ENCODE measurements at regions not wholly inside any gene's neighbourhood (a gene's known extent, or its start where the extent isn't known, plus 50 kb on each side); places are given as distances from the start of the nearest gene placed in this dataset.
"Not testable (repeated sequence)": the region's sequence is repeated elsewhere in the genome, so short reads cannot be mapped to it uniquely, and the experiment has no call there.

DNA sequence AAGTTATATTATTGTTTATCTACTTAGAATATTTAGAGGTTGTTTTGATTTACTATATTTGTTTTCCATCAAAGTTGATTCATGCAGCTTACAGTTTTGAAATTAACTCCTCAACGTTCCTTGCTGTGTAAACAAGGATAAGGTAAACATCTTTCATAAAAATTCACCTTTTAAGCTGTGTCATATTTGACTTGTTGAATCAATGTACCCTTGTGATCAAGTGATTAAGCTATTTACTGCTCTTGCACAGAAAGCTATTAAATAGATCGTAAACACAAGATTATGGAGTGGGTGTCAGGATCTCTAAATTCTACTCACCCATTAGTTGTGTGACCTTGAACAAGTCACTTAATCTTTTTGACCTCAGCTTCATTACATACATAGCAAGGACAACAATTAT is 2054.0 kb upstream of the NUDT12 start:
- Histone ChIP-seq H3K4me1 (no peaks in the 10 kb centered on the region), H3K4me3 (no peak overlapping the region), H3K27ac (no peak overlapping the region), H3K9me3 (no peaks in the 10 kb centered on the region), H3K36me3 (no peaks in the 10 kb centered on the region), H3K27me3 (no peaks in the 10 kb centered on the region)
- 57 to 58% methylated on average over 2 of the region's 2 CpGs for WGBS, 2 donors
- no peak for DNase-seq
- no peak for ATAC-seq (ENCODE audit: low FRiP score in 2 of 2)
- TF ChIP-seq CTCF (IDR thresholded peaks at IDR 0.05), result no peak
- TF ChIP-seq POLR2AphosphoS5 (IDR thresholded peaks at IDR 0.05), result no peak
- no peak for TF ChIP-seq POLR2A (IDR thresholded peaks at IDR 0.05)
- TF ChIP-seq EP300 (IDR thresholded peaks at IDR 0.05), result no peak

- not testable (repeated sequence) for H3K27me3 ChIP-seq; H3K9me3 ChIP-seq; H3K4me1 ChIP-seq; ATAC-seq (ENCODE audit: low FRiP score in 2 of 2); H3K27ac ChIP-seq; DNase-seq; H3K36me3 ChIP-seq; H3K4me3 ChIP-seq
Measured at GRCh38 chr5:105602406-105602805, 2039.8 kb upstream of the NUDT12 start.

DNA sequence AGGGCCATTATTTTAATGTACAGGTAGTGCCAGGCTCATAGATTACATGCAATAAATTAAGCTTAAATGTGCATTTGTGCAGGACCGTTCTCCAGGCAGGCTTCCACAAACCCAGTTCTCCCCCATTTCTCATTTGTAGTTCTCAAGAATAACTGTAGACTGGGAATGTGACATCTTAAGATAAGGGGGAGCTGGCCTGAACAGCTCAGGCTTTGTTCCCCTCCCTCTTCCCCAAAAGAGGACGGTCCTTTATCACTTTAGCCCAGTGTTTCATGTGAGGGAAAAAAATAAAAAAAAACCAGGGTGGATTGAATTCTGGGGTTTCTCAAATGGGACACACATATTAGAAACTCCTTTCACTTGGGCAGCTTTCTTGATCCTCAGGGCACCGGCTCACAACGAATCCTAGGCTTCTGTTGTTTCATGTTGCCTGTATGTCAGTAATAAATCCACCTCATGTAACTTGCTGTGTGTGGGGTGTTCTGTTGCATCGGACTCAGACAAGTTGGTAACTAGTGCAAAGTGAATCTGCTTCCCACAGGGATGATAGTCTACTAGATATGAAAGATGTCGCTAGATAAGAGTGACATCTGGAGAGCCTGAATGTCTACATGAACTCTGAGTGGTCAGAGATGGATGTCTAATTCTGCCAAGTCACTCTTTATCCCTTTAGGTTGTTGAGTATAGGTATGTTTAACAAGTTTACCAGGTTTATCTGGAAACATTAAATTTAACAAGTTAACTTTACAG is 2030.6 kb upstream of the NUDT12 start:
- TF ChIP-seq POLR2A (IDR thresholded peaks at IDR 0.05), result no peak
- no peak for TF ChIP-seq EP300 (IDR thresholded peaks at IDR 0.05)
- TF ChIP-seq POLR2AphosphoS5 (IDR thresholded peaks at IDR 0.05), result no peak
- no peak for TF ChIP-seq CTCF (IDR thresholded peaks at IDR 0.05)
- ATAC-seq (ENCODE audit: low FRiP score in 2 of 2), result no peak
- Histone ChIP-seq H3K4me1 (no peaks in the 10 kb centered on the region), H3K27me3 (no peaks in the 10 kb centered on the region), H3K9me3 (no peaks in the 10 kb centered on the region), H3K4me3 (no peak overlapping the region), H3K36me3 (no peaks in the 10 kb centered on the region), H3K27ac (no peak overlapping the region)
- 77 to 78% methylated on average over 5 to 6 of the region's 6 CpGs for WGBS, 2 donors
- no peak for DNase-seq

- DNase-seq (no peak), ATAC-seq (ENCODE audit: low FRiP score in 2 of 2) (no peak)
- Histone ChIP-seq H3K9me3 (no peaks in the 10 kb centered on the region), H3K27ac (no peak overlapping the region), H3K27me3 (no peaks in the 10 kb centered on the region), H3K36me3 (no peaks in the 10 kb centered on the region), H3K4me3 (no peak overlapping the region), H3K4me1 (no peaks in the 10 kb centered on the region)
- whole genome bisulfite sequencing, 2 donors, result 55 to 58% methylated on average over 6 of the region's 6 CpGs
- TF ChIP-seq CTCF (IDR thresholded peaks at IDR 0.05), result no peak
Measured at GRCh38 chr5:105587963-105588662, 2025.5 kb upstream of the NUDT12 start.

DNA sequence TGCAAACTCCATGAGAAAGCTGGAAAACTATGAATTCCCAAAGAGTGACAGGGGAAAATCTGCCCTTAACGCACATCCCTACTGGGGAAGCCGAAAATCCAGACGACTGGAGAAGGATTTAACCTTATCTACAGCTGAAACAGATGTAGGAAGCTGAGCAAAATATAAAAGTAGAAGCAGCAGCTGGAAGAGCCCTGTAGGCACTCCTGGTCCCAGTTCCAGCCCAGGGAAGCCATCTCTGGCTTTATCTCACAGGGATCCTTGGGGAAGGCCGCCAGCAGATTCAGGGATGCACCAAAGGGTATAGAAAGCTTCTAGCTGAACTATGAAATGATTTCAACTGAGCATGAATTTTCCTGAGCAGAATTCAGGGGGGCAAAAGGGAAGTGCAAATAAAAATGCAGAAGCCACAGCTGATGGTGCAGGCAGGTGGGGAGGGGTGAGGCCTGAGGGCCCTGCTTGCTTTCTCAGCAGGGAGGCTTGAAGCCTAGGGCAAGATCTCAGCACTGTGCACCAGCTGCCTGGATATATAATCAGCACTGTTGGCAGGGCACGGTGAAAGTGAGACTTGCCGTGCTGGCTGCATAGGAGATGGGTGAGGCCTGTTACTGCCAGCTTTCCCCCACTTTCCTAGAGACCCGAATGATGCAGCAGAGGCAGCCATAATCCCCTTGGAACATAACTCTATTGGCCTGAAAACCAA is 2019.5 kb upstream of the NUDT12 start:
- ATAC-seq (ENCODE audit: low FRiP score in 2 of 2), result no peak
- TF ChIP-seq POLR2AphosphoS5 (IDR thresholded peaks at IDR 0.05) (no peak), EP300 (IDR thresholded peaks at IDR 0.05) (no peak), CTCF (IDR thresholded peaks at IDR 0.05) (no peak), POLR2A (IDR thresholded peaks at IDR 0.05) (no peak)

More for the DNA sequence above, 2019.5 kb upstream of the NUDT12 start:
- no peak overlapping the region for H3K4me3 ChIP-seq
- H3K27me3 ChIP-seq, result no peaks in the 10 kb centered on the region
- no peaks in the 10 kb centered on the region for H3K4me1 ChIP-seq
- no peak for DNase-seq
- WGBS, 2 donors, result 58 to 66% methylated on average over 5 to 7 of the region's 7 CpGs
- no peak overlapping the region for H3K27ac ChIP-seq
- H3K9me3 ChIP-seq, result no peaks in the 10 kb centered on the region
- H3K36me3 ChIP-seq, result no peaks in the 10 kb centered on the region
